Nephron progenitor cell (in vitro differentiated cells): ENCODE measurements at regions not wholly inside any gene's neighbourhood (a gene's known extent, or its start where the extent isn't known, plus 50 kb on each side); places are given as distances from the start of the nearest gene placed in this dataset.

ENCODE experiments used
- DNase-seq: peaks from one replicate; pipeline ENCODE4 v3.0.0; 2021
- H3K27ac Mint-ChIP-seq: 2 replicates; pipeline ENCODE4 v1.8.0; 2021; ENCODE audit warnings: mild to moderate bottlenecking, moderate library complexity, mixed read lengths
- H3K27me3 Mint-ChIP-seq: 2 replicates; pipeline ENCODE4 v1.8.0; 2021; ENCODE audit warnings: mild to moderate bottlenecking, low read depth, mixed read lengths; ENCODE audit not compliant: poor library complexity
- H3K36me3 Mint-ChIP-seq: 2 replicates; pipeline ENCODE4 v1.8.0; 2021; ENCODE audit warnings: low read depth, mixed read lengths
- H3K4me1 Mint-ChIP-seq: 2 replicates; pipeline ENCODE4 v1.8.0; 2021; ENCODE audit warnings: mixed read lengths
- H3K4me3 Mint-ChIP-seq: 2 replicates; pipeline ENCODE4 v1.8.0; 2021; ENCODE audit warnings: mild to moderate bottlenecking, moderate library complexity, mixed read lengths
- H3K9me3 Mint-ChIP-seq: 2 replicates; pipeline ENCODE4 v1.8.0; 2021; ENCODE audit warnings: mild to moderate bottlenecking, moderate library complexity, mixed read lengths
- TF ChIP-seq, protein P1 (sequence below): fragments of 200-600 bp; sonication (generic); IDR thresholded peaks from 2 replicates; pipeline ENCODE4 v1.5.0; 2021; ENCODE audit warnings: antibody characterized with exemption

GRCh38 chr2:65527451-65528240 lies 95.2 kb upstream of the SPRED2 start:
- Mint-ChIP-seq H3K36me3 (no peaks in the 10 kb centered on the region), H3K4me3 (no peak overlapping the region), H3K27me3 (peaks cover 7% of the 10 kb centered on the region), H3K4me1 (peaks cover 13% of the 10 kb centered on the region), H3K9me3 (peaks cover 6% of the 10 kb centered on the region), H3K27ac (no peak overlapping the region)
- TF ChIP-seq, protein P1, sequence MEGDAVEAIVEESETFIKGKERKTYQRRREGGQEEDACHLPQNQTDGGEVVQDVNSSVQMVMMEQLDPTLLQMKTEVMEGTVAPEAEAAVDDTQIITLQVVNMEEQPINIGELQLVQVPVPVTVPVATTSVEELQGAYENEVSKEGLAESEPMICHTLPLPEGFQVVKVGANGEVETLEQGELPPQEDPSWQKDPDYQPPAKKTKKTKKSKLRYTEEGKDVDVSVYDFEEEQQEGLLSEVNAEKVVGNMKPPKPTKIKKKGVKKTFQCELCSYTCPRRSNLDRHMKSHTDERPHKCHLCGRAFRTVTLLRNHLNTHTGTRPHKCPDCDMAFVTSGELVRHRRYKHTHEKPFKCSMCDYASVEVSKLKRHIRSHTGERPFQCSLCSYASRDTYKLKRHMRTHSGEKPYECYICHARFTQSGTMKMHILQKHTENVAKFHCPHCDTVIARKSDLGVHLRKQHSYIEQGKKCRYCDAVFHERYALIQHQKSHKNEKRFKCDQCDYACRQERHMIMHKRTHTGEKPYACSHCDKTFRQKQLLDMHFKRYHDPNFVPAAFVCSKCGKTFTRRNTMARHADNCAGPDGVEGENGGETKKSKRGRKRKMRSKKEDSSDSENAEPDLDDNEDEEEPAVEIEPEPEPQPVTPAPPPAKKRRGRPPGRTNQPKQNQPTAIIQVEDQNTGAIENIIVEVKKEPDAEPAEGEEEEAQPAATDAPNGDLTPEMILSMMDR = no peak
- no peak for DNase-seq

GRCh38 chr2:65525616-65526231 lies 93.3 kb upstream of the SPRED2 start:
- TF ChIP-seq, protein P1 = no peak
- no peak overlapping the region for H3K27ac Mint-ChIP-seq
- no peak for DNase-seq
- peaks cover 2% of the 10 kb centered on the region for H3K27me3 Mint-ChIP-seq
- peaks cover 13% of the 10 kb centered on the region for H3K4me1 Mint-ChIP-seq
- H3K9me3 Mint-ChIP-seq = peaks cover 18% of the 10 kb centered on the region
- no peaks in the 10 kb centered on the region for H3K36me3 Mint-ChIP-seq
- H3K4me3 Mint-ChIP-seq = no peak overlapping the region

DNA sequence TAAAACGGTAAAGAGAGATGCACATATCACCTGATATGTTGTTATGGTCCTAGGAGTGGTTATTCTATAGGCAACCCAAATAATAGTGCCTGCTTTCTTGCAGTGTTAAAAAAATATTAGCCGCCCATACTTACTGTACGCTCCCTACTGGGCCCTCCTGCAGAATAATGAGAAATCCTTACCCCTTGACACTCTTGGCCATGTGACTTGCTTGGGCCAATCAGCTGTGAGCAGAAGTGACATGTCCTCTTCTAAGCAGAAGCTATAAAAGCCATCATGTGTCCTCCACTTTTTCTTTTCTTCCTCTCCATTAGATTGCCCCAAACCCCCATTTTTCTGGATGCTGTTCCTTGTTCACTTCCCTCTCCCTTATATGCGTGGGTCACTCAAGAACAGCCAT lies 90.5 kb upstream of the SPRED2 start:
- Mint-ChIP-seq H3K27ac (no peak overlapping the region), H3K4me1 (peaks cover 11% of the 10 kb centered on the region)
- TF ChIP-seq, protein P1 = no peak

GRCh38 chr2:65518751-65519150 lies 86.4 kb upstream of the SPRED2 start:
- TF ChIP-seq, protein P1 = no peak
- H3K36me3 Mint-ChIP-seq = peaks cover 10% of the 10 kb centered on the region
- peaks cover 4% of the 10 kb centered on the region for H3K27me3 Mint-ChIP-seq
- no peak overlapping the region for H3K4me3 Mint-ChIP-seq
- no peak overlapping the region for H3K27ac Mint-ChIP-seq
- no peak for DNase-seq
- H3K9me3 Mint-ChIP-seq = peaks cover 40% of the 10 kb centered on the region
- H3K4me1 Mint-ChIP-seq = no peaks in the 10 kb centered on the region

More for the DNA sequence above, 90.5 kb upstream of the SPRED2 start:
- Mint-ChIP-seq H3K36me3 (peaks cover 10% of the 10 kb centered on the region), H3K4me3 (no peak overlapping the region), H3K27me3 (no peaks in the 10 kb centered on the region), H3K9me3 (peaks cover 36% of the 10 kb centered on the region)
- DNase-seq = no peak

- no peak for DNase-seq
- TF ChIP-seq, protein P1 = no peak
- H3K27ac Mint-ChIP-seq = no peak overlapping the region
- H3K36me3 Mint-ChIP-seq = peaks cover 11% of the 10 kb centered on the region
- no peak overlapping the region for H3K4me3 Mint-ChIP-seq
- peaks cover 26% of the 10 kb centered on the region for H3K9me3 Mint-ChIP-seq
- peaks cover 4% of the 10 kb centered on the region for H3K27me3 Mint-ChIP-seq
- no peaks in the 10 kb centered on the region for H3K4me1 Mint-ChIP-seq
Observed at GRCh38 chr2:65514555-65515195, 82.3 kb upstream of the SPRED2 start.
